ENCODE measurements at regions not wholly inside any gene's neighbourhood (a gene's known extent, or its start where the extent isn't known, plus 50 kb on each side); places are given as distances from the start of the nearest gene placed in this dataset.
"Not testable (repeated sequence)": the region's sequence is repeated elsewhere in the genome, so short reads cannot be mapped to it uniquely, and the experiment has no call there.

DNA sequence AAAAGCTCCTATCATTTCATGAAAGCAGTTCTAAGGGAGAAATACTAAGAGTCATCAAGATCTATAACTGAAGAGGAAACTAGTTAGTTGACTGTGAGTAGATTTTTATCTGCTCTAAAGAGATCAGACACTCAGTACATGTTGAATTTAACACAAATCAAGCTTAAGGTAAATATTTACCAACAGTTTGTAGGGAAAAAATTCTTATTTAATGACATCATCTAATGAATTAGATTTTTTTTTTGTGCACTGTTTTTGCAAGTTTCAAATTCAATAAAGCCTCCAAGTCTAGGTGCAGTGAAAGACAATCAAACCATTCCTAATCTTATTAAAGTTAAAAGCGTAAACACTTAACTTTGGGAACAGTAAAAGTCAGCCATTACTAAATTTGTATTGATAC is 93.0 kb upstream of the PRKD1 start:
- TF ChIP-seq, protein P1, sequence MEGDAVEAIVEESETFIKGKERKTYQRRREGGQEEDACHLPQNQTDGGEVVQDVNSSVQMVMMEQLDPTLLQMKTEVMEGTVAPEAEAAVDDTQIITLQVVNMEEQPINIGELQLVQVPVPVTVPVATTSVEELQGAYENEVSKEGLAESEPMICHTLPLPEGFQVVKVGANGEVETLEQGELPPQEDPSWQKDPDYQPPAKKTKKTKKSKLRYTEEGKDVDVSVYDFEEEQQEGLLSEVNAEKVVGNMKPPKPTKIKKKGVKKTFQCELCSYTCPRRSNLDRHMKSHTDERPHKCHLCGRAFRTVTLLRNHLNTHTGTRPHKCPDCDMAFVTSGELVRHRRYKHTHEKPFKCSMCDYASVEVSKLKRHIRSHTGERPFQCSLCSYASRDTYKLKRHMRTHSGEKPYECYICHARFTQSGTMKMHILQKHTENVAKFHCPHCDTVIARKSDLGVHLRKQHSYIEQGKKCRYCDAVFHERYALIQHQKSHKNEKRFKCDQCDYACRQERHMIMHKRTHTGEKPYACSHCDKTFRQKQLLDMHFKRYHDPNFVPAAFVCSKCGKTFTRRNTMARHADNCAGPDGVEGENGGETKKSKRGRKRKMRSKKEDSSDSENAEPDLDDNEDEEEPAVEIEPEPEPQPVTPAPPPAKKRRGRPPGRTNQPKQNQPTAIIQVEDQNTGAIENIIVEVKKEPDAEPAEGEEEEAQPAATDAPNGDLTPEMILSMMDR (conservative IDR thresholded peaks at IDR 0.05; ENCODE audit: low read depth, low read length), result no peak
- H3K79me2 ChIP-seq (ENCODE audit: insufficient read depth, low read depth), result no peaks in the 10 kb centered on the region
- no peak overlapping the region for H3K27ac ChIP-seq
- no peak overlapping the region for H2AFZ ChIP-seq (ENCODE audit: low read depth)
- H3K4me1 ChIP-seq (ENCODE audit: low read depth, poor library complexity, severe bottlenecking), result no peaks in the 10 kb centered on the region
- H3K36me3 ChIP-seq (ENCODE audit: insufficient read depth), result no peaks in the 10 kb centered on the region
- H3K4me3 ChIP-seq (IDR thresholded peaks at IDR 0.05; ENCODE audit: insufficient read depth, low read depth, low read length), result no peak overlapping the region
- no peaks in the 10 kb centered on the region for H3K27me3 ChIP-seq (ENCODE audit: insufficient read depth, low read depth)
- H3K9ac ChIP-seq, result no peak overlapping the region
- H3K4me2 ChIP-seq, result no peak overlapping the region
- H4K20me1 ChIP-seq (ENCODE audit: insufficient read depth), result no peaks in the 10 kb centered on the region

DNA sequence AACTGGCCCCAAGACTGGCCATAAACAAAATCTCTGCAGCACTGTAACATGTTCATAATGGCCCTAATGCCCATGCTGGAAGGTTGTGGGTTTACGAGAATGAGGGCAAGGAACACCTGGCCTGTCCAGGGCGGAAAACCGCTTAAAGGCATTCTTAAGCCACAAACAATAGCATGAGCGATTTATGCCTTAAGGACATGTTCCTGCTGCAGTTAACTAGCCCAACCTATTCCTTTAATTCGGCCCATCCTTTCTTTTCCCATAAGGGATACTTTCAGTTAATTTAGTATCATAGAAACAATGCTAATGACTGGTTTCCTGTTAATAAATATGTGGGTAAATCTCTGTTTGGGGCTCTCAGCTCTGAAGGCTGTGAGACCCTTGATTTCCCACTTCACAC is 95.7 kb upstream of the PRKD1 start:
- H3K9ac ChIP-seq, result not testable (repeated sequence)

DNA sequence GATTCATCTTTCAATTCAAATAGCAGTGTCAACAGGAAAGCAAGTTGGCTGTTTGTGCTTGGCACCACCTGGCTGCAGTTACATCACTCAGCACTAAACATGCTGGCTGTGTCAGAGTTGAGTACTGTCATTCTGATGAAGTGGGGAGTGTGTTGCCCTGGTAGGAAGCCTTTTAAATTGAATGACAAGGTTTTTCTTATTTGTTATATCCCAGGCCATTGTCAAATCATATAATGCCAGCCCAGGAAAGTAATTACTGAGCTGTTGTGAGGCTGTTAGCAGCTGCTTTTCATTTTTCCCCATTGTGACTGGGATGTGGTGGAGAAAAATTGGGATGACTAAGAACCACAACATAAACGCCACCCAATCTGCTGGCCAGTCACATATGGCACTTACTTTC is 106.5 kb upstream of the PRKD1 start:
- no peaks in the 10 kb centered on the region for H3K36me3 ChIP-seq (ENCODE audit: insufficient read depth)
- no peak overlapping the region for H3K4me2 ChIP-seq
- no peaks in the 10 kb centered on the region for H3K27me3 ChIP-seq (ENCODE audit: insufficient read depth, low read depth)
- TF ChIP-seq, protein P1 (conservative IDR thresholded peaks at IDR 0.05; ENCODE audit: low read depth, low read length), result no peak
- H3K9ac ChIP-seq, result no peak overlapping the region
- H3K4me3 ChIP-seq (IDR thresholded peaks at IDR 0.05; ENCODE audit: insufficient read depth, low read depth, low read length), result no peak overlapping the region
- H2AFZ ChIP-seq (ENCODE audit: low read depth), result no peak overlapping the region
- H3K27ac ChIP-seq, result no peak overlapping the region
- no peaks in the 10 kb centered on the region for H4K20me1 ChIP-seq (ENCODE audit: insufficient read depth)
- H3K4me1 ChIP-seq (ENCODE audit: low read depth, poor library complexity, severe bottlenecking), result no peaks in the 10 kb centered on the region
- no peaks in the 10 kb centered on the region for H3K79me2 ChIP-seq (ENCODE audit: insufficient read depth, low read depth)

More for the DNA sequence above, 95.7 kb upstream of the PRKD1 start:
- H4K20me1 ChIP-seq (ENCODE audit: insufficient read depth); H3K79me2 ChIP-seq (ENCODE audit: insufficient read depth, low read depth); H3K4me3 ChIP-seq (IDR thresholded peaks at IDR 0.05; ENCODE audit: insufficient read depth, low read depth, low read length); H3K4me2 ChIP-seq; H3K27me3 ChIP-seq (ENCODE audit: insufficient read depth, low read depth); H2AFZ ChIP-seq (ENCODE audit: low read depth); H3K27ac ChIP-seq; H3K36me3 ChIP-seq (ENCODE audit: insufficient read depth); H3K4me1 ChIP-seq (ENCODE audit: low read depth, poor library complexity, severe bottlenecking): not testable (repeated sequence)

DNA sequence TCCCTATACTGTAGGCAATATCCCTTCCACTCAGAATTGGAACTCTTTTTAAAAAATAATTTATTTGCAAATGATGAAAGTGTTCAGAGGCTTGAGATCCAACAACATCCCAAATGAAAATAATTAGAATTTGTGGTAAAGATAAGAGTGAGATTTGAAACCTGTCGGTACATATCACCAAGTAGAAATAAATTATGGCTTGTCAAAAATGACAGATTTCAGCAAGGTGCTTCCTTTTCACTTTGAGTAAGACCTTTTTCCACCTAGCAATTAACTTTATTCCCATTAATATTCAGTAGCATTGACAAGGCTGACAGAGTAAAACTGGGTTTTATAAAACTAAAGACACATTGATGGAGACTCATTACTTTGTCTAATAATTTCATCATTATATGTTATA is 107.7 kb upstream of the PRKD1 start:
- H3K4me2 ChIP-seq, result no peak overlapping the region
- TF ChIP-seq, protein P1 (conservative IDR thresholded peaks at IDR 0.05; ENCODE audit: low read depth, low read length), result no peak
- H2AFZ ChIP-seq (ENCODE audit: low read depth), result no peak overlapping the region
- no peak overlapping the region for H3K27ac ChIP-seq
- H3K4me1 ChIP-seq (ENCODE audit: low read depth, poor library complexity, severe bottlenecking), result no peaks in the 10 kb centered on the region
- no peak overlapping the region for H3K4me3 ChIP-seq (IDR thresholded peaks at IDR 0.05; ENCODE audit: insufficient read depth, low read depth, low read length)
- no peaks in the 10 kb centered on the region for H3K79me2 ChIP-seq (ENCODE audit: insufficient read depth, low read depth)
- H3K9ac ChIP-seq, result no peak overlapping the region
- no peaks in the 10 kb centered on the region for H3K36me3 ChIP-seq (ENCODE audit: insufficient read depth)
- H3K27me3 ChIP-seq (ENCODE audit: insufficient read depth, low read depth), result no peaks in the 10 kb centered on the region
- H4K20me1 ChIP-seq (ENCODE audit: insufficient read depth), result no peaks in the 10 kb centered on the region

DNA sequence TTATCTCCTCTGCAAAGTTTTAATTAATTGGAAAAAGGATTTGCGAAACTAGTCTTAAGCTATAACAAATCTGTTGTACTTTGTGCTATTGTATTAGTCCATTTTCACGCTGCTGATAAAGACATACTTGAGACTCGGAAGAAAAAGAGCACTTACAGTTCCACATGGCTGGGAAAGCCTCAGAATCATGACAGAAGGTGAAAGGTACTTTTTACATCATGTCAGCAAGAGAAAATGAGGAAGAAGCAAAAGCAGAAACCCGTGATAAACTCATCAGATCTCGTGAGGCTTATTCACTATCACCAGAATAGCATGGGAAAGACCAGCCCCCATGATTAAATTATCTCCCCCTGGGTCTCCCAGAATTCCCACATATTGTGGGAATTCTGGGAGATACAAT is 118.1 kb upstream of the PRKD1 start:
- no peak overlapping the region for H3K27ac ChIP-seq
- no peaks in the 10 kb centered on the region for H3K79me2 ChIP-seq (ENCODE audit: insufficient read depth, low read depth)
- no peaks in the 10 kb centered on the region for H3K27me3 ChIP-seq (ENCODE audit: insufficient read depth, low read depth)
- H3K4me3 ChIP-seq (IDR thresholded peaks at IDR 0.05; ENCODE audit: insufficient read depth, low read depth, low read length), result no peak overlapping the region
- H3K36me3 ChIP-seq (ENCODE audit: insufficient read depth), result no peaks in the 10 kb centered on the region
- no peaks in the 10 kb centered on the region for H3K4me1 ChIP-seq (ENCODE audit: low read depth, poor library complexity, severe bottlenecking)
- H3K4me2 ChIP-seq, result no peak overlapping the region
- TF ChIP-seq, protein P1 (conservative IDR thresholded peaks at IDR 0.05; ENCODE audit: low read depth, low read length), result no peak
- H3K9ac ChIP-seq, result no peak overlapping the region
- no peak overlapping the region for H2AFZ ChIP-seq (ENCODE audit: low read depth)
- no peaks in the 10 kb centered on the region for H4K20me1 ChIP-seq (ENCODE audit: insufficient read depth)

Measured in KMS-11 (cell line).